NB4 (cell line): ENCODE measurements at regions not wholly inside any gene's neighbourhood (a gene's known extent, or its start where the extent isn't known, plus 50 kb on each side); places are given as distances from the start of the nearest gene placed in this dataset.

Source experiments
- CTCF ChIP-seq: IDR thresholded peaks from one replicate; pipeline ENCODE4 v1.5.1; 2012; ENCODE audit warnings: low read depth, low read length
- POLR2A ChIP-seq: IDR thresholded peaks from 2 replicates; pipeline ENCODE4 v1.6.1; 2011; ENCODE audit warnings: mild to moderate bottlenecking; ENCODE audit not compliant: insufficient read length; ENCODE audit errors: extremely low read depth
- TF ChIP-seq, protein P1 (sequence below): IDR thresholded peaks from 2 replicates; pipeline ENCODE4 v1.6.1; 2011; ENCODE audit warnings: low read depth, low read length

GRCh38 chr16:8251298-8251697 lies 339.0 kb downstream of the TMEM114 start:
- TF ChIP-seq CTCF: no peak
- no peak for TF ChIP-seq POLR2A
- TF ChIP-seq, protein P1, sequence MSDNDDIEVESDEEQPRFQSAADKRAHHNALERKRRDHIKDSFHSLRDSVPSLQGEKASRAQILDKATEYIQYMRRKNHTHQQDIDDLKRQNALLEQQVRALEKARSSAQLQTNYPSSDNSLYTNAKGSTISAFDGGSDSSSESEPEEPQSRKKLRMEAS: no peak
